Spinal cord (tissue), 9 donors: ENCODE measurements at regions not wholly inside any gene's neighbourhood (a gene's known extent, or its start where the extent isn't known, plus 50 kb on each side); places are given as distances from the start of the nearest gene placed in this dataset.

Experiments
- DNase-seq, 6 donors: peaks; one replicate each; pipeline versions ENCODE4 v3.0.0 to v3.0.0-alpha.2; 2013 to 2015; ENCODE audit warnings: low spot score in 6 of 6, low read depth in 4 of 6
- H3K27ac ChIP-seq: one replicate; pipeline ENCODE4 v1.5.1; 2013; ENCODE audit warnings: low read depth, low read length, control low read depth
- H3K27me3 ChIP-seq: one replicate; pipeline ENCODE4 v1.6.1; 2013; ENCODE audit warnings: low read length; ENCODE audit not compliant: control insufficient read depth, insufficient read depth
- H3K36me3 ChIP-seq: one replicate; pipeline ENCODE4 v1.6.1; 2013; ENCODE audit warnings: low read length; ENCODE audit not compliant: control insufficient read depth, insufficient read depth
- H3K4me1 ChIP-seq: one replicate; pipeline ENCODE4 v1.6.1; 2013; ENCODE audit warnings: low read length; ENCODE audit not compliant: control insufficient read depth, insufficient read depth
- H3K4me3 ChIP-seq: one replicate; pipeline ENCODE4 v1.5.1; 2013; ENCODE audit warnings: low read depth, low read length, control low read depth
- H3K9me3 ChIP-seq: one replicate; pipeline ENCODE4 v1.6.1; 2013; ENCODE audit warnings: low read length; ENCODE audit not compliant: control insufficient read depth, insufficient read depth
- WGBS: methylation state at CpG from one replicate; pipeline ENCODE4 v1.1.5; 2013; ENCODE audit warnings: missing lambda C conversion rate; ENCODE audit not compliant: insufficient coverage; 5-methylcytosine and 5-hydroxymethylcytosine counted together
- donor health status: healthy.

GRCh38 chr10:128573281-128573845 lies 447.1 kb upstream of the MKI67 start:
- H3K4me1 ChIP-seq: peaks cover 31% of the 10 kb centered on the region
- H3K27me3 ChIP-seq: no peaks in the 10 kb centered on the region
- no peaks in the 10 kb centered on the region for H3K36me3 ChIP-seq
- no peak overlapping the region for H3K27ac ChIP-seq
- DNase-seq: peak in 1 of 6 donors; percentile 31
- H3K9me3 ChIP-seq: no peaks in the 10 kb centered on the region
- H3K4me3 ChIP-seq: no peak overlapping the region
- WGBS: 70% methylated on average over 15 of the region's 15 CpGs

GRCh38 chr10:128573986-128574385 lies 447.8 kb upstream of the MKI67 start:
- WGBS: no CpG with 5 or more reads among the region's 9 CpGs
- no peak overlapping the region for H3K4me3 ChIP-seq
- no peaks in the 10 kb centered on the region for H3K9me3 ChIP-seq
- no peaks in the 10 kb centered on the region for H3K27me3 ChIP-seq
- no peak overlapping the region for H3K27ac ChIP-seq
- H3K36me3 ChIP-seq: no peaks in the 10 kb centered on the region
- DNase-seq: peak in 1 of 6 donors; percentile 24
- H3K4me1 ChIP-seq: peaks cover 29% of the 10 kb centered on the region

- H3K27ac ChIP-seq: no peak overlapping the region
- no peak overlapping the region for H3K4me3 ChIP-seq
- H3K4me1 ChIP-seq: peaks cover 26% of the 10 kb centered on the region
- no peaks in the 10 kb centered on the region for H3K27me3 ChIP-seq
- H3K9me3 ChIP-seq: no peaks in the 10 kb centered on the region
- no peaks in the 10 kb centered on the region for H3K36me3 ChIP-seq
- DNase-seq: peak in 1 of 6 donors; percentile 46
- 80% methylated on average over 2 of the region's 16 CpGs for WGBS
These were observed 448.5 kb upstream of the MKI67 start for GRCh38 chr10:128574581-128575210.

GRCh38 chr10:128575761-128576160 lies 449.5 kb upstream of the MKI67 start:
- Histone ChIP-seq H3K9me3 (no peaks in the 10 kb centered on the region), H3K27ac (no peak overlapping the region), H3K4me3 (no peak overlapping the region), H3K27me3 (no peaks in the 10 kb centered on the region), H3K4me1 (peaks cover 20% of the 10 kb centered on the region), H3K36me3 (no peaks in the 10 kb centered on the region)
- DNase-seq: peak in 1 of 6 donors; percentile 27
- no CpG with 5 or more reads among the region's 2 CpGs for WGBS

- peaks cover 18% of the 10 kb centered on the region for H3K4me1 ChIP-seq
- no peak overlapping the region for H3K27ac ChIP-seq
These were observed 450.1 kb upstream of the MKI67 start for GRCh38 chr10:128576336-128576735.

GRCh38 chr10:128576943-128577670 lies 450.9 kb upstream of the MKI67 start:
- DNase-seq: peak in 2 of 6 donors; percentile 30 to 80
- Histone ChIP-seq H3K27me3 (no peaks in the 10 kb centered on the region), H3K4me1 (peaks cover 18% of the 10 kb centered on the region), H3K9me3 (no peaks in the 10 kb centered on the region), H3K36me3 (no peaks in the 10 kb centered on the region), H3K27ac (no peak overlapping the region), H3K4me3 (no peak overlapping the region)
- 62% methylated on average over 6 of the region's 11 CpGs for WGBS

More at GRCh38 chr10:128576336-128576735, 450.1 kb upstream of the MKI67 start:
- WGBS: 84% methylated on average over 6 of the region's 11 CpGs
- H3K27me3 ChIP-seq: no peaks in the 10 kb centered on the region
- no peak overlapping the region for H3K4me3 ChIP-seq
- H3K36me3 ChIP-seq: no peaks in the 10 kb centered on the region
- DNase-seq: peak in 1 of 6 donors; percentile 75
- H3K9me3 ChIP-seq: no peaks in the 10 kb centered on the region

- Histone ChIP-seq H3K36me3 (no peaks in the 10 kb centered on the region), H3K27me3 (no peaks in the 10 kb centered on the region), H3K4me1 (peaks cover 13% of the 10 kb centered on the region), H3K4me3 (no peak overlapping the region), H3K9me3 (no peaks in the 10 kb centered on the region), H3K27ac (no peak overlapping the region)
- WGBS: 94% methylated on average over 10 of the region's 13 CpGs
- no peak for DNase-seq
These were observed 451.9 kb upstream of the MKI67 start for GRCh38 chr10:128577958-128578750.

GRCh38 chr10:128578766-128579165 lies 452.5 kb upstream of the MKI67 start:
- Histone ChIP-seq H3K4me3 (no peak overlapping the region), H3K4me1 (peaks cover 7% of the 10 kb centered on the region), H3K27me3 (no peaks in the 10 kb centered on the region), H3K9me3 (no peaks in the 10 kb centered on the region), H3K36me3 (no peaks in the 10 kb centered on the region), H3K27ac (no peak overlapping the region)
- no peak for DNase-seq
- WGBS: 98% methylated on average over 5 of the region's 5 CpGs

GRCh38 chr10:128579280-128579865 lies 453.1 kb upstream of the MKI67 start:
- WGBS: 55% methylated on average over 5 of the region's 8 CpGs
- Histone ChIP-seq H3K9me3 (no peaks in the 10 kb centered on the region), H3K4me1 (peaks cover 7% of the 10 kb centered on the region), H3K27me3 (no peaks in the 10 kb centered on the region), H3K27ac (no peak overlapping the region), H3K4me3 (no peak overlapping the region), H3K36me3 (no peaks in the 10 kb centered on the region)
- DNase-seq: peak in 1 of 6 donors; percentile 54
